H9 (cell line): ENCODE measurements at regions not wholly inside any gene's neighbourhood (a gene's known extent, or its start where the extent isn't known, plus 50 kb on each side); places are given as distances from the start of the nearest gene placed in this dataset.

Source experiments
- DNase-seq: peaks from one replicate; pipeline ENCODE4 v3.0.0-alpha.2; 2017
- H2AFZ ChIP-seq: one replicate; pipeline ENCODE4 v1.6.1; 2013; ENCODE audit warnings: mild to moderate bottlenecking, low read length, control low read depth, moderate library complexity
- H2AK5ac ChIP-seq: 2 replicates; pipeline ENCODE4 v1.6.1; 2013; ENCODE audit warnings: low read length, control low read depth, mixed read lengths; ENCODE audit not compliant: insufficient read length
- H2BK120ac ChIP-seq: one replicate; pipeline ENCODE4 v1.6.1; 2013; ENCODE audit warnings: low read depth, mild to moderate bottlenecking, low read length, control low read depth, inconsistent platforms; ENCODE audit not compliant: poor library complexity, severe bottlenecking
- H2BK12ac ChIP-seq: 2 replicates; pipeline ENCODE4 v1.6.1; 2013; ENCODE audit warnings: low read length, control low read depth, mixed read lengths, low read depth; ENCODE audit not compliant: insufficient read length
- H2BK15ac ChIP-seq: 2 replicates; pipeline ENCODE4 v1.6.1; 2013; ENCODE audit warnings: low read depth, low read length, control low read depth
- H2BK20ac ChIP-seq: one replicate; pipeline ENCODE4 v1.6.1; 2013; ENCODE audit warnings: low read depth, mild to moderate bottlenecking, low read length, control low read depth, inconsistent platforms; ENCODE audit not compliant: poor library complexity, severe bottlenecking
- H2BK5ac ChIP-seq: 2 replicates; pipeline ENCODE4 v1.6.1; 2013; ENCODE audit warnings: low read length, control low read depth, mixed read lengths; ENCODE audit not compliant: insufficient read length
- H3K14ac ChIP-seq: 2 replicates; pipeline ENCODE4 v1.6.1; 2013; ENCODE audit warnings: low read length, control low read depth; ENCODE audit not compliant: insufficient read depth
- H3K18ac ChIP-seq: 2 replicates; pipeline ENCODE4 v1.6.1; 2013; ENCODE audit warnings: low read depth, mild to moderate bottlenecking, mixed read lengths, low read length, control low read depth; ENCODE audit not compliant: insufficient read length
- H3K23ac ChIP-seq: 2 replicates; pipeline ENCODE4 v1.6.1; 2013; ENCODE audit warnings: low read length, control low read depth, mixed read lengths, low read depth; ENCODE audit not compliant: insufficient read length
- H3K23me2 ChIP-seq: 2 replicates; pipeline ENCODE4 v1.6.1; 2013; ENCODE audit warnings: low read depth, mild to moderate bottlenecking, mixed read lengths, low read length, control low read depth; ENCODE audit not compliant: insufficient read length, poor library complexity, severe bottlenecking
- H3K27ac ChIP-seq: 2 replicates; pipeline ENCODE4 v1.5.1; 2013; ENCODE audit warnings: low read length, control low read depth, mixed read lengths, low read depth; ENCODE audit not compliant: insufficient read length
- H3K27me3 ChIP-seq: 2 replicates; pipeline ENCODE4 v1.6.1; 2013; ENCODE audit warnings: low read length, control low read depth, inconsistent platforms; ENCODE audit not compliant: insufficient read depth
- H3K4ac ChIP-seq: 2 replicates; pipeline ENCODE4 v1.6.1; 2013; ENCODE audit warnings: low read depth, mild to moderate bottlenecking, control low read depth, inconsistent platforms, low read length, moderate library complexity
- H3K4me1 ChIP-seq: 2 replicates; pipeline ENCODE4 v1.6.1; 2013; ENCODE audit warnings: low read length, control low read depth, inconsistent platforms; ENCODE audit not compliant: insufficient read depth
- H3K4me2 ChIP-seq: 2 replicates; pipeline ENCODE4 v1.6.1; 2013; ENCODE audit warnings: low read length, control low read depth, mixed read lengths; ENCODE audit not compliant: insufficient read length, insufficient read depth
- H3K56ac ChIP-seq: 2 replicates; pipeline ENCODE4 v1.6.1; 2013; ENCODE audit warnings: low read depth, mild to moderate bottlenecking, mixed read lengths, low read length, control low read depth; ENCODE audit not compliant: insufficient read length
- H3K79me1 ChIP-seq: 2 replicates; pipeline ENCODE4 v1.6.1; 2013; ENCODE audit warnings: low read depth, mild to moderate bottlenecking, moderate library complexity, low read length, control low read depth, inconsistent platforms; ENCODE audit not compliant: insufficient read depth, poor library complexity, severe bottlenecking
- H3K79me2 ChIP-seq: 2 replicates; pipeline ENCODE4 v1.6.1; 2013; ENCODE audit warnings: low read length, control low read depth, inconsistent platforms; ENCODE audit not compliant: insufficient read depth
- H3K9ac ChIP-seq: 2 replicates; pipeline ENCODE4 v1.6.1; 2013; ENCODE audit warnings: low read length, control low read depth, mixed read lengths; ENCODE audit not compliant: insufficient read length; ENCODE audit errors: extremely low read depth
- H3K9me3 ChIP-seq: one replicate; pipeline ENCODE4 v1.6.1; 2013; ENCODE audit warnings: low read depth, low read length, inconsistent platforms; ENCODE audit not compliant: control insufficient read depth
- H3T11ph ChIP-seq: one replicate; pipeline ENCODE4 v1.6.1; 2013; ENCODE audit warnings: mild to moderate bottlenecking, low read length, control low read depth, inconsistent platforms
- H4K20me1 ChIP-seq: one replicate; pipeline ENCODE4 v1.6.1; 2013; ENCODE audit not compliant: control insufficient read depth, insufficient read length, insufficient read depth
- H4K5ac ChIP-seq: 2 replicates; pipeline ENCODE4 v1.6.1; 2013; ENCODE audit warnings: low read depth, mild to moderate bottlenecking, mixed read lengths, low read length, control low read depth; ENCODE audit not compliant: insufficient read length
- H4K8ac ChIP-seq: replicated peaks from 2 replicates; pipeline ENCODE4 v1.6.1; 2013; ENCODE audit warnings: low read length, control low read depth, mixed read lengths, low read depth; ENCODE audit not compliant: insufficient read length
- H4K91ac ChIP-seq: 2 replicates; pipeline ENCODE4 v1.6.1; 2013; ENCODE audit warnings: low read depth, mild to moderate bottlenecking, moderate library complexity, mixed read lengths, low read length, control low read depth; ENCODE audit not compliant: insufficient read length
- H3K27ac Mint-ChIP-seq, 3 experiments: 2 replicates in 2 of 3; 3 replicates in 1 of 3; pipeline ENCODE4 v1.8.0; 2020 to 2021; ENCODE audit warnings: mixed read lengths in 3 of 3, mild to moderate bottlenecking in 1 of 3, moderate library complexity in 1 of 3
- H3K27me3 Mint-ChIP-seq: 2 replicates; pipeline ENCODE4 v1.8.0; 2021; ENCODE audit warnings: low read depth, mild to moderate bottlenecking, moderate library complexity, mixed read lengths
- H3K36me3 Mint-ChIP-seq, 3 experiments: 2 replicates in 2 of 3; 3 replicates in 1 of 3; pipeline ENCODE4 v1.8.0; 2020 to 2021; ENCODE audit warnings: low read depth in 3 of 3, mixed read lengths in 3 of 3; ENCODE audit not compliant: insufficient read depth in 1 of 3
- H3K4me1 Mint-ChIP-seq, 2 experiments: 2 replicates each; pipeline ENCODE4 v1.8.0; 2020; ENCODE audit warnings: mixed read lengths in 2 of 2
- H3K4me3 Mint-ChIP-seq, 2 experiments: 2 replicates in 1 of 2; 3 replicates in 1 of 2; pipeline ENCODE4 v1.8.0; 2020 to 2021; ENCODE audit warnings: mild to moderate bottlenecking in 2 of 2, mixed read lengths in 2 of 2, moderate library complexity in 1 of 2
- H3K9me3 Mint-ChIP-seq, 2 experiments: 2 replicates in 1 of 2; 3 replicates in 1 of 2; pipeline ENCODE4 v1.8.0; 2020; ENCODE audit warnings: mild to moderate bottlenecking in 2 of 2, mixed read lengths in 2 of 2, moderate library complexity in 1 of 2
- WGBS: extraction: QIAGEN DNeasy Blood & Tissue Kit; methylation state at CpG from one replicate; pipeline ENCODE4 v1.1.7; 2013; ENCODE audit warnings: missing lambda C conversion rate, low lambda C conversion rate, mixed read lengths; ENCODE audit not compliant: insufficient read length; ENCODE audit errors: extremely low coverage; 5-methylcytosine and 5-hydroxymethylcytosine counted together
- TF ChIP-seq, protein P1 (sequence below): fragments of 200-600 bp; sonication (generic); conservative IDR thresholded peaks from 3 replicates; pipeline ENCODE4 v1.8.0; 2021; ENCODE audit warnings: antibody characterized with exemption, mild to moderate bottlenecking

DNA sequence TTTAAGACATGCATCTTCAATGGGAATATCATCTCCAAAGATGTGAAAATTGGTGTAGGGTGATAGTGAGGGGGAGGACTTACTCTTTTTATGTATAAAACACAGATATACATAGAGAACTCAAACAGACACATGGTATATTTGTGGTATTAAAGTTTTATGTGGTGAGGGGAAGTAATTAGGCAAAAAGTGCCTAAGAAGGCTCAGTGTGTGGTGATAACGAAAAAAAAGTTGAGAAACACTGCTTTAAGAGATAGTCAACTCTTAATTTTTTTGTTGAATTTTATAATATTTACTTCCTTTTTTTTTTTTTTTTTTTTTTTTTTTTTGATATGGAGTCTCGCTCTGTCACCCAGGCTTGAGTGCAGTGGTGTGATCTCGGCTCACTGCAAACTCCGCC is 174.2 kb upstream of the FRMD4B start:
- Histone ChIP-seq H3T11ph (no peak overlapping the region), H3K79me1 (no peaks in the 10 kb centered on the region), H3K9me3 (no peaks in the 10 kb centered on the region), H4K20me1 (no peaks in the 10 kb centered on the region), H3K27ac (no peak overlapping the region), H3K4me2 (no peak overlapping the region), H4K5ac (no peak overlapping the region), H3K14ac (no peak overlapping the region), H2AK5ac (no peak overlapping the region), H3K27me3 (no peaks in the 10 kb centered on the region), H3K4ac (no peak overlapping the region), H3K56ac (no peak overlapping the region), H2BK120ac (no peak overlapping the region), H3K23me2 (no peaks in the 10 kb centered on the region), H3K4me1 (no peaks in the 10 kb centered on the region), H3K9ac (no peak overlapping the region), H4K91ac (no peak overlapping the region), H3K23ac (no peak overlapping the region), H3K18ac (no peak overlapping the region), H2BK20ac (no peak overlapping the region), H2BK5ac (no peak overlapping the region), H2BK15ac (no peak overlapping the region), H3K79me2 (no peaks in the 10 kb centered on the region), H2AFZ (no peak overlapping the region), H4K8ac (no peak overlapping the region), H2BK12ac (no peak overlapping the region)
- TF ChIP-seq, protein P1, sequence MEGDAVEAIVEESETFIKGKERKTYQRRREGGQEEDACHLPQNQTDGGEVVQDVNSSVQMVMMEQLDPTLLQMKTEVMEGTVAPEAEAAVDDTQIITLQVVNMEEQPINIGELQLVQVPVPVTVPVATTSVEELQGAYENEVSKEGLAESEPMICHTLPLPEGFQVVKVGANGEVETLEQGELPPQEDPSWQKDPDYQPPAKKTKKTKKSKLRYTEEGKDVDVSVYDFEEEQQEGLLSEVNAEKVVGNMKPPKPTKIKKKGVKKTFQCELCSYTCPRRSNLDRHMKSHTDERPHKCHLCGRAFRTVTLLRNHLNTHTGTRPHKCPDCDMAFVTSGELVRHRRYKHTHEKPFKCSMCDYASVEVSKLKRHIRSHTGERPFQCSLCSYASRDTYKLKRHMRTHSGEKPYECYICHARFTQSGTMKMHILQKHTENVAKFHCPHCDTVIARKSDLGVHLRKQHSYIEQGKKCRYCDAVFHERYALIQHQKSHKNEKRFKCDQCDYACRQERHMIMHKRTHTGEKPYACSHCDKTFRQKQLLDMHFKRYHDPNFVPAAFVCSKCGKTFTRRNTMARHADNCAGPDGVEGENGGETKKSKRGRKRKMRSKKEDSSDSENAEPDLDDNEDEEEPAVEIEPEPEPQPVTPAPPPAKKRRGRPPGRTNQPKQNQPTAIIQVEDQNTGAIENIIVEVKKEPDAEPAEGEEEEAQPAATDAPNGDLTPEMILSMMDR: no peak
- no peak overlapping the region for H3K4me3 Mint-ChIP-seq
- no peaks in the 10 kb centered on the region for H3K36me3 Mint-ChIP-seq
- no peaks in the 10 kb centered on the region for H3K9me3 Mint-ChIP-seq
- 100% methylated on average over 1 of the region's 4 CpGs for WGBS
- no peak for DNase-seq
- no peaks in the 10 kb centered on the region for H3K4me1 Mint-ChIP-seq
- H3K27ac Mint-ChIP-seq: no peak overlapping the region
- H3K27me3 Mint-ChIP-seq: peaks cover 4% of the 10 kb centered on the region; the same call in 1 of the 2 replicates
